SK-N-SH treated with all-trans-retinoic acid at 6 μM for 48 hours (cell line): ENCODE measurements at regions not wholly inside any gene's neighbourhood (a gene's known extent, or its start where the extent isn't known, plus 50 kb on each side); places are given as distances from the start of the nearest gene placed in this dataset.

ENCODE experiments used
- ATAC-seq: fragments of 200-7000 bp; cut with Tn5 transposase; 3 replicates; pipeline ENCODE4 v1.9.1; 2020; ENCODE audit warnings: mild to moderate bottlenecking, moderate library complexity
- ARNTL ChIP-seq: fragments of 450-650 bp; formaldehyde crosslinking; IDR thresholded peaks from 2 replicates; pipeline ENCODE4 v1.5.0; 2020; ENCODE audit warnings: low read depth, mild to moderate bottlenecking, moderate library complexity, borderline replicate concordance
- BACH2 ChIP-seq: fragments of 250-450 bp; sonication (Bioruptor Pico); IDR thresholded peaks from 2 replicates; pipeline ENCODE4 v1.9.0; 2021; ENCODE audit warnings: mild to moderate bottlenecking, borderline replicate concordance
- CREB5 ChIP-seq: fragments of 250-450 bp; sonication (Bioruptor Pico); IDR thresholded peaks from 2 replicates; pipeline ENCODE4 v1.5.1; 2020; ENCODE audit warnings: low read depth, mild to moderate bottlenecking, moderate library complexity
- CSDC2 ChIP-seq: fragments of 250-450 bp; sonication (Bioruptor Pico); IDR thresholded peaks from 2 replicates; pipeline ENCODE4 v1.5.0; 2020; ENCODE audit warnings: mild to moderate bottlenecking, moderate library complexity
- ESRRG ChIP-seq: fragments of 250-450 bp; sonication (Bioruptor Pico); IDR thresholded peaks from 2 replicates; pipeline ENCODE4 v1.6.1; 2021; ENCODE audit warnings: mild to moderate bottlenecking
- GLIS3 ChIP-seq: fragments of 250-450 bp; sonication (Bioruptor Pico); IDR thresholded peaks from 2 replicates; pipeline ENCODE4 v1.5.0; 2020; ENCODE audit warnings: mild to moderate bottlenecking, moderate library complexity
- ISL1 ChIP-seq: fragments of 250-450 bp; sonication (Bioruptor Pico); IDR thresholded peaks from 2 replicates; pipeline ENCODE4 v2.1.2; 2022; ENCODE audit warnings: mild to moderate bottlenecking, moderate library complexity
- OSR1 ChIP-seq: fragments of 250-450 bp; sonication (Bioruptor Pico); IDR thresholded peaks from 2 replicates; pipeline ENCODE4 v1.8.0; 2022; ENCODE audit warnings: moderate library complexity, mild to moderate bottlenecking, inconsistent platforms
- PATZ1 ChIP-seq: fragments of 250-450 bp; sonication (Bioruptor Pico); IDR thresholded peaks from 2 replicates; pipeline ENCODE4 v1.8.0; 2020; ENCODE audit warnings: mild to moderate bottlenecking, moderate library complexity, borderline replicate concordance
- POU6F1 ChIP-seq: fragments of 250-450 bp; sonication (Bioruptor Pico); IDR thresholded peaks from 2 replicates; pipeline ENCODE4 v1.8.0; 2021; ENCODE audit warnings: low read depth, mild to moderate bottlenecking, moderate library complexity, borderline replicate concordance
- PPARA ChIP-seq: fragments of 250-450 bp; sonication (Bioruptor Pico); IDR thresholded peaks from 2 replicates; pipeline ENCODE4 v1.5.0; 2020; ENCODE audit warnings: mild to moderate bottlenecking, borderline replicate concordance
- RARB ChIP-seq: fragments of 250-450 bp; sonication (Bioruptor Pico); IDR thresholded peaks from 2 replicates; pipeline ENCODE4 v1.8.0; 2021; ENCODE audit warnings: mild to moderate bottlenecking, moderate library complexity
- SNAI2 ChIP-seq: fragments of 250-450 bp; sonication (Bioruptor Pico); IDR thresholded peaks from 2 replicates; pipeline ENCODE4 v1.5.0; 2020; ENCODE audit warnings: mild to moderate bottlenecking, moderate library complexity
- TCF4 ChIP-seq: fragments of 250-450 bp; sonication (Bioruptor Pico); IDR thresholded peaks from 2 replicates; pipeline ENCODE4 v1.8.0; 2021; ENCODE audit warnings: mild to moderate bottlenecking, moderate library complexity, borderline replicate concordance
- TOX ChIP-seq: fragments of 250-450 bp; sonication (Bioruptor Pico); IDR thresholded peaks from 2 replicates; pipeline ENCODE4 v1.8.0; 2021; ENCODE audit warnings: mild to moderate bottlenecking, moderate library complexity, borderline replicate concordance
- ZFP3 ChIP-seq: fragments of 250-450 bp; sonication (Bioruptor Pico); IDR thresholded peaks from 2 replicates; pipeline ENCODE4 v1.5.0; 2020; ENCODE audit warnings: mild to moderate bottlenecking, moderate library complexity
- ZNF70 ChIP-seq: fragments of 450-650 bp; formaldehyde crosslinking; IDR thresholded peaks from 2 replicates; pipeline ENCODE4 v1.5.0; 2020; ENCODE audit warnings: mild to moderate bottlenecking, moderate library complexity
- ZNF8 ChIP-seq: fragments of 450-650 bp; formaldehyde crosslinking; IDR thresholded peaks from 2 replicates; pipeline ENCODE4 v1.5.0; 2020; ENCODE audit warnings: mild to moderate bottlenecking, moderate library complexity

- ATAC-seq: no peak
- no peak for TF ChIP-seq PATZ1 (CRISPR knock-in tag)
- TF ChIP-seq TOX (CRISPR knock-in tag): no peak
- no peak for TF ChIP-seq CREB5 (CRISPR knock-in tag)
- TF ChIP-seq ESRRG: no peak
- no peak for TF ChIP-seq POU6F1 (CRISPR knock-in tag)
- TF ChIP-seq ZNF8: no peak
- TF ChIP-seq BACH2 (CRISPR knock-in tag): no peak
- no peak for TF ChIP-seq PPARA (CRISPR knock-in tag)
- no peak for TF ChIP-seq ZNF70 (CRISPR knock-in tag)
- TF ChIP-seq CSDC2 (CRISPR knock-in tag): no peak
- TF ChIP-seq ARNTL: no peak
- TF ChIP-seq ISL1 (CRISPR knock-in tag): no peak
- TF ChIP-seq SNAI2: no peak
- no peak for TF ChIP-seq TCF4 (CRISPR knock-in tag)
These were observed 68.5 kb downstream of the EFNB1 start for GRCh38 chrX:68897118-68897945.

GRCh38 chrX:68896581-68896980 is 67.8 kb downstream of the EFNB1 start:
- TF ChIP-seq ARNTL: no peak
- no peak for ATAC-seq

- no peak for TF ChIP-seq ZFP3 (CRISPR knock-in tag)
- TF ChIP-seq, all 23 proteins: peak for 0
- no peak for ATAC-seq
These were observed 67.0 kb downstream of the EFNB1 start for GRCh38 chrX:68895778-68896177.

- ATAC-seq: peak; percentile 71
- TF ChIP-seq ZNF8 (no peak), PATZ1 (CRISPR knock-in tag) (peak; percentile 30; the same call in 1 of the 2 replicates), OSR1 (CRISPR knock-in tag) (no peak)
These were observed 66.5 kb downstream of the EFNB1 start for GRCh38 chrX:68895341-68895755.

GRCh38 chrX:68894513-68895340 is 65.9 kb downstream of the EFNB1 start:
- ATAC-seq: peak; percentile 80
- no peak for TF ChIP-seq BACH2 (CRISPR knock-in tag)
- no peak for TF ChIP-seq ARNTL
- TF ChIP-seq TOX (CRISPR knock-in tag): no peak
- TF ChIP-seq PATZ1 (CRISPR knock-in tag): no peak
- TF ChIP-seq GLIS3 (CRISPR knock-in tag): no peak
- no peak for TF ChIP-seq ZFP3 (CRISPR knock-in tag)
- no peak for TF ChIP-seq ESRRG
- TF ChIP-seq OSR1 (CRISPR knock-in tag): no peak
- TF ChIP-seq CREB5 (CRISPR knock-in tag): no peak
- TF ChIP-seq RARB (CRISPR knock-in tag): no peak
- TF ChIP-seq ZNF70 (CRISPR knock-in tag): no peak
- TF ChIP-seq PPARA (CRISPR knock-in tag): no peak
- no peak for TF ChIP-seq CSDC2 (CRISPR knock-in tag)
